ENCODE measurements at regions not wholly inside any gene's neighbourhood (a gene's known extent, or its start where the extent isn't known, plus 50 kb on each side); places are given as distances from the start of the nearest gene placed in this dataset.

- Mint-ChIP-seq H3K36me3 (no peaks in the 10 kb centered on the region), H3K9me3 (no peaks in the 10 kb centered on the region), H3K27ac (peak overlapping the region; percentile 99), H3K4me1 (peaks cover 86% of the 10 kb centered on the region), H3K27me3 (ENCODE audit: low read depth) (peaks cover 27% of the 10 kb centered on the region), H3K4me3 (no peak overlapping the region)
- ATAC-seq (no peak), DNase-seq (ENCODE audit: low spot score) (no peak)
- POLR2A ChIA-PET = no interaction called here
- CTCF ChIA-PET = interaction anchor here (1.3 to 2.5 kb wide), 4 partner anchors 12 to 97 kb away, joined by 4 to 11 read pairs (median 7); no protein-coding TSS in a partner anchor
- no peak for TF ChIP-seq EMX1 (CRISPR knock-in tag; IDR thresholded peaks at IDR 0.05)
- no peak for TF ChIP-seq ETV6 (CRISPR knock-in tag; IDR thresholded peaks at IDR 0.05)
- no peak for TF ChIP-seq MLX (CRISPR knock-in tag; IDR thresholded peaks at IDR 0.05)
- TF ChIP-seq, protein P1, sequence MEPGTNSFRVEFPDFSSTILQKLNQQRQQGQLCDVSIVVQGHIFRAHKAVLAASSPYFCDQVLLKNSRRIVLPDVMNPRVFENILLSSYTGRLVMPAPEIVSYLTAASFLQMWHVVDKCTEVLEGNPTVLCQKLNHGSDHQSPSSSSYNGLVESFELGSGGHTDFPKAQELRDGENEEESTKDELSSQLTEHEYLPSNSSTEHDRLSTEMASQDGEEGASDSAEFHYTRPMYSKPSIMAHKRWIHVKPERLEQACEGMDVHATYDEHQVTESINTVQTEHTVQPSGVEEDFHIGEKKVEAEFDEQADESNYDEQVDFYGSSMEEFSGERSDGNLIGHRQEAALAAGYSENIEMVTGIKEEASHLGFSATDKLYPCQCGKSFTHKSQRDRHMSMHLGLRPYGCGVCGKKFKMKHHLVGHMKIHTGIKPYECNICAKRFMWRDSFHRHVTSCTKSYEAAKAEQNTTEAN (CRISPR knock-in tag; IDR thresholded peaks at IDR 0.05) = no peak
- no peak for TF ChIP-seq TCF7 (CRISPR knock-in tag; IDR thresholded peaks at IDR 0.05; ENCODE audit: low read depth)
- TF ChIP-seq, protein P2, sequence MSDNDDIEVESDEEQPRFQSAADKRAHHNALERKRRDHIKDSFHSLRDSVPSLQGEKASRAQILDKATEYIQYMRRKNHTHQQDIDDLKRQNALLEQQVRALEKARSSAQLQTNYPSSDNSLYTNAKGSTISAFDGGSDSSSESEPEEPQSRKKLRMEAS (CRISPR knock-in tag; IDR thresholded peaks at IDR 0.05) = no peak
- TF ChIP-seq ZNF232 (CRISPR knock-in tag; IDR thresholded peaks at IDR 0.05) = no peak
- TF ChIP-seq NR2C2 (CRISPR knock-in tag; IDR thresholded peaks at IDR 0.05) = no peak
- no peak for TF ChIP-seq GTF2I (CRISPR knock-in tag; conservative IDR thresholded peaks at IDR 0.05)
- TF ChIP-seq SMAD3 (CRISPR knock-in tag; IDR thresholded peaks at IDR 0.05; ENCODE audit: borderline replicate concordance) = no peak
- no peak for TF ChIP-seq MYBL2 (CRISPR knock-in tag; IDR thresholded peaks at IDR 0.05)
- no peak for TF ChIP-seq ZNF416 (CRISPR knock-in tag; IDR thresholded peaks at IDR 0.05)
- TF ChIP-seq, protein P3, sequence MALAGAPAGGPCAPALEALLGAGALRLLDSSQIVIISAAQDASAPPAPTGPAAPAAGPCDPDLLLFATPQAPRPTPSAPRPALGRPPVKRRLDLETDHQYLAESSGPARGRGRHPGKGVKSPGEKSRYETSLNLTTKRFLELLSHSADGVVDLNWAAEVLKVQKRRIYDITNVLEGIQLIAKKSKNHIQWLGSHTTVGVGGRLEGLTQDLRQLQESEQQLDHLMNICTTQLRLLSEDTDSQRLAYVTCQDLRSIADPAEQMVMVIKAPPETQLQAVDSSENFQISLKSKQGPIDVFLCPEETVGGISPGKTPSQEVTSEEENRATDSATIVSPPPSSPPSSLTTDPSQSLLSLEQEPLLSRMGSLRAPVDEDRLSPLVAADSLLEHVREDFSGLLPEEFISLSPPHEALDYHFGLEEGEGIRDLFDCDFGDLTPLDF (CRISPR knock-in tag; IDR thresholded peaks at IDR 0.05) = no peak
- TF ChIP-seq IRF2 (CRISPR knock-in tag; IDR thresholded peaks at IDR 0.05; ENCODE audit: borderline replicate concordance, low read depth) = no peak
Measured at GRCh38 chr2:128639693-128640092, 321.0 kb upstream of the HS6ST1 start.

- ATAC-seq = no peak
- H3K4me1 Mint-ChIP-seq = peaks cover 92% of the 10 kb centered on the region
Measured at GRCh38 chr2:128640166-128640844, 321.6 kb upstream of the HS6ST1 start.

More at GRCh38 chr2:128640166-128640844, 321.6 kb upstream of the HS6ST1 start:
- Mint-ChIP-seq H3K9me3 (no peaks in the 10 kb centered on the region), H3K27ac (peak overlapping the region; percentile 68), H3K4me3 (no peak overlapping the region), H3K36me3 (no peaks in the 10 kb centered on the region), H3K27me3 (ENCODE audit: low read depth) (peaks cover 27% of the 10 kb centered on the region)
- TF ChIP-seq, protein P4, sequence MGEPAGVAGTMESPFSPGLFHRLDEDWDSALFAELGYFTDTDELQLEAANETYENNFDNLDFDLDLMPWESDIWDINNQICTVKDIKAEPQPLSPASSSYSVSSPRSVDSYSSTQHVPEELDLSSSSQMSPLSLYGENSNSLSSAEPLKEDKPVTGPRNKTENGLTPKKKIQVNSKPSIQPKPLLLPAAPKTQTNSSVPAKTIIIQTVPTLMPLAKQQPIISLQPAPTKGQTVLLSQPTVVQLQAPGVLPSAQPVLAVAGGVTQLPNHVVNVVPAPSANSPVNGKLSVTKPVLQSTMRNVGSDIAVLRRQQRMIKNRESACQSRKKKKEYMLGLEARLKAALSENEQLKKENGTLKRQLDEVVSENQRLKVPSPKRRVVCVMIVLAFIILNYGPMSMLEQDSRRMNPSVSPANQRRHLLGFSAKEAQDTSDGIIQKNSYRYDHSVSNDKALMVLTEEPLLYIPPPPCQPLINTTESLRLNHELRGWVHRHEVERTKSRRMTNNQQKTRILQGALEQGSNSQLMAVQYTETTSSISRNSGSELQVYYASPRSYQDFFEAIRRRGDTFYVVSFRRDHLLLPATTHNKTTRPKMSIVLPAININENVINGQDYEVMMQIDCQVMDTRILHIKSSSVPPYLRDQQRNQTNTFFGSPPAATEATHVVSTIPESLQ (CRISPR knock-in tag; IDR thresholded peaks at IDR 0.05) = no peak
- no peak for TF ChIP-seq FOXJ3 (CRISPR knock-in tag; IDR thresholded peaks at IDR 0.05; ENCODE audit: borderline replicate concordance)
- TF ChIP-seq, protein P5, sequence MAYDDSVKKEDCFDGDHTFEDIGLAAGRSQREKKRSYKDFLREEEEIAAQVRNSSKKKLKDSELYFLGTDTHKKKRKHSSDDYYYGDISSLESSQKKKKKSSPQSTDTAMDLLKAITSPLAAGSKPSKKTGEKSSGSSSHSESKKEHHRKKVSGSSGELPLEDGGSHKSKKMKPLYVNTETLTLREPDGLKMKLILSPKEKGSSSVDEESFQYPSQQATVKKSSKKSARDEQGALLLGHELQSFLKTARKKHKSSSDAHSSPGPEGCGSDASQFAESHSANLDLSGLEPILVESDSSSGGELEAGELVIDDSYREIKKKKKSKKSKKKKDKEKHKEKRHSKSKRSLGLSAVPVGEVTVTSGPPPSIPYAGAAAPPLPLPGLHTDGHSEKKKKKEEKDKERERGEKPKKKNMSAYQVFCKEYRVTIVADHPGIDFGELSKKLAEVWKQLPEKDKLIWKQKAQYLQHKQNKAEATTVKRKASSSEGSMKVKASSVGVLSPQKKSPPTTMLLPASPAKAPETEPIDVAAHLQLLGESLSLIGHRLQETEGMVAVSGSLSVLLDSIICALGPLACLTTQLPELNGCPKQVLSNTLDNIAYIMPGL (CRISPR knock-in tag; IDR thresholded peaks at IDR 0.05) = no peak
- no peak for TF ChIP-seq MLX (CRISPR knock-in tag; IDR thresholded peaks at IDR 0.05)
- TF ChIP-seq FOXK1 (CRISPR knock-in tag; IDR thresholded peaks at IDR 0.05) = no peak
- POLR2A ChIA-PET = no interaction called here
- CTCF ChIA-PET = no interaction called here
- DNase-seq (ENCODE audit: low spot score) = no peak
